GM19463 (cell line): ENCODE measurements at regions not wholly inside any gene's neighbourhood (a gene's known extent, or its start where the extent isn't known, plus 50 kb on each side); places are given as distances from the start of the nearest gene placed in this dataset.
"Not testable (repeated sequence)": the region's sequence is repeated elsewhere in the genome, so short reads cannot be mapped to it uniquely, and the experiment has no call there.

Experiments used
- ATAC-seq: cut with Tn5 transposase; IDR thresholded peaks from one replicate; pipeline ENCODE4 v1.9.1; 2021; ENCODE audit warnings: mild to moderate bottlenecking, moderate library complexity; ENCODE audit not compliant: unreplicated experiment

- ATAC-seq: no peak
Observed at GRCh38 chr1:68827261-68827660, 330.4 kb upstream of the DEPDC1 start.

GRCh38 chr1:68828013-68828412, 331.1 kb upstream of the DEPDC1 start:
- ATAC-seq: no peak

- no peak for ATAC-seq
Observed at GRCh38 chr1:68831281-68831680, 334.4 kb upstream of the DEPDC1 start.

DNA sequence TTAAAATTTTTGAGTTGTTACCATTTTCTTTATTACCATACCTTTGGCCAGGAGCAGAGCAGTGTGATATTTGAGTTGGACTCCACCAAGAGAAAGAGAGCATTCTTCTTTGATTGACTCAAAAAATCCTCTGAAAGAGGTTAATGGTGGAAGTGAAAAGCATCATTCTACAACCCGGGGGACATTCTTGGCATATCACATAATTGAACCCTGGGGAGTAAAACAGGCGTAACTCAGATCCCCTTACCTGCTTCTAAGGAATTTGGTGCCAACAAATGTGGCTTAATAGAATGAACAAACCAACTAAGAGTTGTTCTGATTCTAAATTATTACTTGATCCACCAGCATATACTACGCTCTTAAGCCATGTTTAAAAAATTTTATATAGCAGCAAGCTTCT, 351.1 kb upstream of the DEPDC1 start:
- no peak for ATAC-seq

GRCh38 chr1:68868606-68869005, 371.7 kb upstream of the DEPDC1 start:
- ATAC-seq: no peak

DNA sequence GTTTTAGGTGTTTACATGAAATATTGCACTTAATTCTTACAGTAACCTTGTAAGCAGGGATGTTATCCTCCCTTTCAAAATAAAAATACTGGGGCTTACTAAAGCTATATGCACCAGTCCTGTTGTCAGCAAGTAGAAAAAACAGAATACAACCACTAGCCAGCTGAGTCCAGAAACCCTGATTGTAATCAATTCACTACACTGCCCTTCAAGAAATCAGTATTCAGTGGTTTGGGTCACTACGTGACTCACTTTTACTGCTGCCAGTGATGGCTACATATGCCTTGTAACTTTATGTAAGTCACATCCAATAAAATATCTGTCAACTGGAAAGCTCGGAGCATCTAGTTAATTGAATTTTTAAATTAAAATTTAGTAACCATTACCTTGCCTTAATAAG, 376.3 kb upstream of the DEPDC1 start:
- no peak for ATAC-seq

DNA sequence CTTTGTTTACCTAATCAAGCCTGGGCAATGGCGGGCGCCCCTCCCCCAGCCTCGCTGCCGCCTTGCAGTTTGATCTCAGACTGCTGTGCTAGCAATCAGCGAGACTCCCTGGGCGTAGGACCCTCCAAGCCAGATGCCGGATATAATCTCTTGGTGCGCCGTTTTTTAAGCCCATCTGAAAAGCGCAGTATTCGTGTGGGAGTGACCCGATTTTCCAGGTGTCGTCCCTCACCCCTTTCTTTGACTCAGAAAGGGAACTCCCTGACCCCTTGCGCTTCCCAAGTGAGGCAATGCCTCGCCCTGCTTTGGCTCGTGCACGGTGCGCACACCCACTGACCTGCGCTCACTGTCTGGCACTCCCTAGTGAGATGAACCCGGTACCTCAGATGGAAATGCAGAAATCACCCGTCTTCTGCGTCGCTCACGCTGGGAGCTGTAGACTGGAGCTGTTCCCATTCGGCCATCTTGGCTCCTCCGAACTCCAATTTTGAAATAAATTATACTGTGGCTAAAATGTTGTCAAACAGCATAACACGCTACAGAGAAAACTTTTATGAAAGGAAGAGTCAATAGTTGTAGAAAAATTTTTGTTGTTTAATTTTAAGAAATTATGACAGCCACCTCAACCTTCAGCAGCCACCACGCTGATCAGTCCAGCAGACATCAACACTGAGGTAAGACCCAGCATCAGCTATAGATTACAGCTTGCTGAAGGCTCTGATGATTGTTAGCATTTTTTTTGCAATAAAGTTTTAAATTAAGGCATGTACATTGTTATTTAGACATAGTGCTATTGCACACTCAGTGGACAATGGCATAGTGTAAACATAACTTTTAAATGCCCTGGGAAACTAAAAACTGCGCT, 384.7 kb upstream of the DEPDC1 start:
- not testable (repeated sequence) for ATAC-seq

- ATAC-seq: no peak
Observed at GRCh38 chr1:68889471-68889870, 392.6 kb upstream of the DEPDC1 start.

DNA sequence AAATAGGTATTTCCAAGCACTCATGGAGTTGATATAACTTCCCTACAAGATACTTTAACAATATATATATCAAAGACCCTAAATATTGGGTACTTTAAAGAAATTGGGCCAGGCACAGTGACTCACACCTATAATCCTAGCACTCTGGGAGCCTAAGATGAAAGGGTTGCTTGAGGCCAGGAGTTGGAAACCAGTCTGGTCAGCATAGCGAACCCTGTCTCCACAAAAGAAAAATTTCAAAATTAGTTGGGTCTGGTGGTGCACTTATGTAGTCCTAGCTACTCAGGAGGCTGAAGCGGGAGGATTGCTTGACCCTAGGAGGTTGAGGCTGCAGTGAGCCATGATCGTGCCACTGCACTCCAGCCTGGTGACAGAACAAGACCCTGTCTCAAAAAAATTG, 393.9 kb upstream of the DEPDC1 start:
- ATAC-seq: no peak

DNA sequence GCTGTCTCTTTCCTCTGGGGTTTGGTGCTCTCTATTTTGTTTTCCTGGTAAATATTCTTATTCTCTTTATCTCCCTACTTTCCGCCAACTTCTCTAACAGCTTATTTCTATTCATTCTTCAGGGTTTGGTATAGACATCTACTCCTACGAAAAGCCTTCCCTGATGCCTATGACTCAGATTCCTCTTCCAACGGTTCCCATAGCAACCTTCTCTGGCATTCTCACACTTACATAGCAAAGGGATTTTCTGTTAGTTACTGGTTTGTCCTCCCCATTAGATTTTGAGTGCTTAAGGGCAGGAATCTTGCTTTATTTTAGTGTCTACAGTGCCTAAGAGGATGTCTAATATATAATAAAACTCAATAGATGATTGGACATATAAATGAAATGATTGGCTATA, 407.6 kb upstream of the DEPDC1 start:
- no peak for ATAC-seq

- no peak for ATAC-seq
Observed at GRCh38 chr1:68906431-68906830, 409.5 kb upstream of the DEPDC1 start.

- ATAC-seq: no peak
Observed at GRCh38 chr1:68907491-68907890, 410.6 kb upstream of the DEPDC1 start.

DNA sequence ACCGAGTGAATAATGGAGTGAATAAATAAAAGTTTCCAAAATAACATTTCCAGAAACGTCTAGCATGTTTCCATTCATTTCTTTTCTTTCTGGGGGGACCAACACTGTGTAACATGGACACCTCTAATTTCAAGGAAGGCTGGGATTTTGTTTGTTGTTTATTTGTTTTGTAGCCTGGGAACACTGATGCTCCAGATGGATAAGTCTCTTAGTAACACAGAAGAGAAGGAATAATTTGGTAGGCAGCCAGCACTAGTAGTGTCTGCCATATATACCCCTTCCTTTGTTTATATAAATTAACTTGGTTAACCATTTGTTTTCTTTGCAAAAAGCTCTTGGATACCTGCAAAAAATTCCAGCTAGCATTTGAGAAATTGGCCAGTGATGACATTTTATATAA, 411.4 kb upstream of the DEPDC1 start:
- no peak for ATAC-seq

DNA sequence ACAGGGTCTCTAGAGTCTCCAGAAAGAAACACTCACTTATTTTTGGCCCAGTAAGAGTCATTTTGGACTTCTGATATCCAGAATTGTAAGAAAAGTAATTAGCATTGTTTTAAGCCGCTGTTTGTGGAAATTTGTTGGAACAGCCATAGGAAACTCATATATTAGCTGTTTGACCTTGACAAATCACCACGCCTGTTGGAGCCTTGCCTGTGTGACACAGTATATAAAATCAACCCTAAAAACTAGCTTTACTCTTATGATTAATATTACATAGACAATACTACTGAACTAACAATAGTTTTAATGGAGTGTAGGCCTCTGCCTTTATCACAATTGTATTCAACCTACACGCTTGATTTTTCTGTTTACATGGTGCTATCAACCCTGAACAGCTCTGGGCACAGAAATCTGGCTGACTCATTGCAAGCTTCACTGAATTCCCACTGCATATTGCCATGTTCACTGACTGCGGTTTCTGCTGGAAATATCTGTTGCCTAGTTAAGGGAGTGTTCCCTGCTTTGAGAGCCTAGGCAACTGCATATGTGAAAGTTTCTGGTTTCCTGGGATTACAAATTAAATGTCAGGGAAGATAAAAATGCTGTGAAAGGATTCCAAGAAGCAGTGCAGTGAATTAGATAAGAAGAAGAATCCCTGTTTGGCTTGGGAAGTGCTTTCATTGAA, 419.5 kb upstream of the DEPDC1 start:
- ATAC-seq: no peak

GRCh38 chr1:68917456-68917855, 420.6 kb upstream of the DEPDC1 start:
- ATAC-seq: no peak

DNA sequence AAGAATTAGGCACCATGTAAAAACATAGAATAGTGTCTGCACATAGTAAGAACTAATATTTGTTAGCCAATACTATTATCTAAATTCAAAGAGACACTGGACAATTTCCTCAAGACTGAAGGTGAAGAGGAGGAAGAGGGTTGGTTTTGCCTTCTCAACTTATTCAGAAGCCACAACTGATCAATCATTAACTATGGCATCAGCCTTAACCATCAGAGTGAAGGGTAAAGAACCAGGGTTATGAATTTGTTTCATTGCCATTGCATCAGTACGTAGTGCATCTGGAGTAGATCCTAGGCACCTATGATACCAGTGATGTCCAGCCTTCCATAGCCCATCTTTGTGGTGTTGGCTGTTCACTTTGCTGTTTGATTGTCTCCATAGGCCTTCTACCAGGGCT, 421.7 kb upstream of the DEPDC1 start:
- ATAC-seq: no peak

DNA sequence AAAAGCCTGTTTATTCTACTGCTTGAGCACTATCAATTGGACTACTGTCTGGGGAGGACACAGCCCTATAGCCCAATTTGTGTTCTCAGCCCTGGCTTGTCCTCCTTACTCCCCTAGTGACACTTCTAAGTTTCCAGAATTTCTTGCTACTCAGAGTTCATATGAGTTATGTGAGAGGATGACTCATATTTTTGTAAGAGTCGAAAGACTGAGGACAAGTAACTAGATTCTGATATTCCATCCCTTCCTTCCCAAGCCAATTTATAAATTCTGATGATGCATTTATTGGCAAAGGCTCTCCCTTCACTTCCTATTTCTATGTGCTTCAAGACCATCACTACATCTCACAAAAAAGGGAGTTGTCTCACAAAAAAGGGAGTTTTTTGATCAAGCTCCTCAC, 422.2 kb upstream of the DEPDC1 start:
- no peak for ATAC-seq

DNA sequence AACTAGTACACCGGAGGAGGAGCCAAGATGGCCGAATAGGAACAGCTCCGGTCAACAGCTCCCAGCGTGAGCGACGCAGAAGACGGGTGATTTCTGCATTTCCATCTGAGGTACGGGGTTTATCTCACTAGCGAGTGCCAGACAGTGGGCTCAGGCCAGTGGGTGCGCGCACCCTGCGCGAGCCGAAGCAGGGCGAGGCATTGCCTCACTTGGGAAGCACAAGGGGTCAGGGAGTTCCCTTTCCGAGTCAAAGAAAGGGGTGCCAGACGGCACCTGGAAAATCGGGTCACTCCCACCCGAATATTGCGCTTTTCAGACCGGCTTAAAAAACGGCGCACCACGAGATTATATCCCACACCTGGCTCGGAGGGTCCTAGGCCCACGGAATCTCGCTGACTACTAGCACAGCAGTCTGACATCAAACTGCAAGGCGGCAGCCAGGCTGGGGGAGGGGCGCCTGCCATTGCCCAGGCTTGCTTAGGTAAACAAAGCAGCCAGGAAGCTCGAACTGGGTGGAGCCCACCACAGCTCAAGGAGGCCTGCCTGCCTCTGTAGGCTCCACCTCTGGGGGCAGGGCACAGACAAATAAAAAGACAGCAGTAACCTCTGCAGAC, 426.7 kb upstream of the DEPDC1 start:
- ATAC-seq: not testable (repeated sequence)

GRCh38 chr1:68930101-68930500, 433.2 kb upstream of the DEPDC1 start:
- no peak for ATAC-seq

- ATAC-seq: no peak
Observed at GRCh38 chr1:68936530-68936929, 439.6 kb upstream of the DEPDC1 start.

GRCh38 chr1:68938051-68938666, 441.3 kb upstream of the DEPDC1 start:
- no peak for ATAC-seq

GRCh38 chr1:68950036-68950435, 453.2 kb upstream of the DEPDC1 start:
- no peak for ATAC-seq
